Activated T-helper 1 cell treated with anti-CD3 and anti-CD28 coated beads, Interleukin-12 subunit alpha, Interleukin-12 subunit beta, Interleukin-2, Interleukin-4 antibody, amounts not matched to agents 30 ng/mL and 10 ng/mL and 1 ng/mL, durations not matched to agents 14 hours and 24 hours and 36 hours (primary cell): ENCODE measurements at regions not wholly inside any gene's neighbourhood (a gene's known extent, or its start where the extent isn't known, plus 50 kb on each side); places are given as distances from the start of the nearest gene placed in this dataset.
"Not testable (repeated sequence)": the region's sequence is repeated elsewhere in the genome, so short reads cannot be mapped to it uniquely, and the experiment has no call there.

Source experiments
- DNase-seq: peaks from one replicate; pipeline ENCODE4 v3.0.0; 2021; ENCODE audit warnings: low spot score
- H3K27ac Mint-ChIP-seq: one replicate; pipeline ENCODE4 v1.8.0; 2021; ENCODE audit warnings: mild to moderate bottlenecking, mixed read lengths
- H3K27me3 Mint-ChIP-seq: one replicate; pipeline ENCODE4 v1.8.0; 2022; ENCODE audit warnings: mild to moderate bottlenecking, moderate library complexity, mixed read lengths; ENCODE audit not compliant: insufficient read depth
- H3K36me3 Mint-ChIP-seq: one replicate; pipeline ENCODE4 v1.8.0; 2021; ENCODE audit warnings: low read depth, mixed read lengths
- H3K4me1 Mint-ChIP-seq: one replicate; pipeline ENCODE4 v1.8.0; 2021; ENCODE audit warnings: low read depth, mixed read lengths
- H3K4me3 Mint-ChIP-seq: one replicate; pipeline ENCODE4 v1.8.0; 2021; ENCODE audit warnings: mild to moderate bottlenecking, moderate library complexity, mixed read lengths
- H3K9me3 Mint-ChIP-seq: one replicate; pipeline ENCODE4 v1.8.0; 2021; ENCODE audit warnings: mixed read lengths
- intact Hi-C: fragments of 100-400 bp; cut with micrococcal nuclease; formaldehyde crosslinking; loops from one replicate; pipeline ENCODE4 v1.15.1; 2024

- intact Hi-C loops, H3K4me3 Mint-ChIP-seq, DNase-seq, H3K27ac Mint-ChIP-seq, H3K27me3 Mint-ChIP-seq, H3K4me1 Mint-ChIP-seq, H3K9me3 Mint-ChIP-seq, H3K36me3 Mint-ChIP-seq: not testable (repeated sequence)
Observed at GRCh38 chr13:86253497-86253896, 454.3 kb upstream of the SLITRK6 start.

DNA sequence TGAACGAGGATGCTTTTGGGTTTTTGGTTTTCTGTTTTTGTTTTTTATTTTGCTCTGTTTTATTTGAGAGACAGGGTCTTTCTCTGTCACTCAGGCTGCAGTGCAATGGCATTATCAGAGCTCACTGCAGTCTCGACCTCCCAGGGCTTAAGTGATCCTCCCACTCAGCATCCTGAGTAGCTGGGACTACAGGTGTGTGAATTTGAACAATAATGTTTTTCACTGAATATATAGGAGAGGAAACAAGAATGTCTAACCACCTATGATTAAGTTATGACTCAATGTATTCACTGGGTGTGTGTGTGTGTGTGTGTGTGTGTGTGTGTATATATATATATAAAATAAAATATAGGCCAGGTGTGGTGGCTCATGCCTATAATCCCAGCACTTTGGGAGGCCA is 456.6 kb upstream of the SLITRK6 start:
- intact Hi-C loops, H3K4me1 Mint-ChIP-seq, DNase-seq, H3K4me3 Mint-ChIP-seq, H3K27ac Mint-ChIP-seq, H3K27me3 Mint-ChIP-seq, H3K36me3 Mint-ChIP-seq, H3K9me3 Mint-ChIP-seq: not testable (repeated sequence)

DNA sequence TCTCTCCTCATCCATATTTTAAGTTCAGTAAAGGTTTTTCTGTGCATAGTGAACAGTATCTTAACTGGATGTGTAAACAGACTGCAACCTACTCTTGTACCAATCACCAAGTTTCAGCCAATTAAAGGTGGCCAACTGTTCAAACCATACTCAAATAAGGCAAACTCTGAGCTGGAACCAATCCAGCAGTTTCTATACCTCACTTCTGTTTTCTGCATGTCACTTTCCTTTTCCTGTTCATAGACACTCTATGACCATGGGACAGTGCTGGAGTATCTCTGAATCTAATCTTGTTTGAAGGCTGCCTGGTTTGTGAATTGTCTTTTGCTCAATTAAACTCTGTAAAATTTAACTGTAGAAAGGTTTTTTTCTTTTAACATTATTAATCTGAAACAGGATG is 470.3 kb upstream of the SLITRK6 start:
- Mint-ChIP-seq H3K4me1 (no peaks in the 10 kb centered on the region), H3K9me3 (no peaks in the 10 kb centered on the region), H3K36me3 (no peaks in the 10 kb centered on the region), H3K27ac (no peak overlapping the region), H3K4me3 (no peak overlapping the region), H3K27me3 (no peaks in the 10 kb centered on the region)
- no peak for DNase-seq
- intact Hi-C loops = no loop called here

- DNase-seq = no peak
- Mint-ChIP-seq H3K4me3 (no peak overlapping the region), H3K36me3 (no peaks in the 10 kb centered on the region)
Observed at GRCh38 chr13:86282442-86282841, 483.2 kb upstream of the SLITRK6 start.

GRCh38 chr13:86283031-86283430 is 483.8 kb upstream of the SLITRK6 start:
- no peaks in the 10 kb centered on the region for H3K9me3 Mint-ChIP-seq
- intact Hi-C loops = no loop called here
- H3K4me3 Mint-ChIP-seq = no peak overlapping the region
- DNase-seq = no peak
- H3K27ac Mint-ChIP-seq = no peak overlapping the region
- H3K27me3 Mint-ChIP-seq = no peaks in the 10 kb centered on the region
- no peaks in the 10 kb centered on the region for H3K36me3 Mint-ChIP-seq
- no peaks in the 10 kb centered on the region for H3K4me1 Mint-ChIP-seq

More at GRCh38 chr13:86282442-86282841, 483.2 kb upstream of the SLITRK6 start:
- Mint-ChIP-seq H3K27ac (no peak overlapping the region), H3K9me3 (peaks cover 4% of the 10 kb centered on the region), H3K4me1 (no peaks in the 10 kb centered on the region), H3K27me3 (no peaks in the 10 kb centered on the region)
- intact Hi-C loops = no loop called here

GRCh38 chr13:86298725-86299124 is 499.5 kb upstream of the SLITRK6 start:
- Mint-ChIP-seq H3K4me1 (no peaks in the 10 kb centered on the region), H3K4me3 (no peak overlapping the region), H3K9me3 (peaks cover 4% of the 10 kb centered on the region), H3K36me3 (no peaks in the 10 kb centered on the region), H3K27me3 (no peaks in the 10 kb centered on the region), H3K27ac (no peak overlapping the region)
- intact Hi-C loops = no loop called here
- no peak for DNase-seq

GRCh38 chr13:86299128-86299527 is 499.9 kb upstream of the SLITRK6 start:
- H3K27me3 Mint-ChIP-seq = no peaks in the 10 kb centered on the region
- DNase-seq = no peak
- no peaks in the 10 kb centered on the region for H3K4me1 Mint-ChIP-seq
- no peak overlapping the region for H3K27ac Mint-ChIP-seq
- H3K9me3 Mint-ChIP-seq = peaks cover 4% of the 10 kb centered on the region
- no peak overlapping the region for H3K4me3 Mint-ChIP-seq
- no peaks in the 10 kb centered on the region for H3K36me3 Mint-ChIP-seq
- intact Hi-C loops = no loop called here

DNA sequence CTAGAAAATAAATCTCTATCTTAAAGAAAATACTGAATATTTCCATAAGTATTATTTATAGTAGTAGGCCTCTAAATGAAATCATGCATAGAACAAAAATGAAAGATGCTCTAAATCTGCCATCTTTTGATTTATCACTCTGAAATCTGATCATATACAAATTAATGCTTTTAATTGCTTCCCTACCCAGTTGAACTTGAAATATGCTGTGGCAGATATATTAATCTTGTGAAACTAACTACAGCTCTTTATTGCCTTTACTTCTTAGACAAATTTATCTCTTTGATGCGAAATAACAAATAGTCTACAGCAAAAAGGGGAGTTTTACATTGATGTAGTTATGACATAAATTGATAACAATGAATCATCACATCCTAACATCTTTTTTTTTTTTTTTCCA is 510.7 kb upstream of the SLITRK6 start:
- intact Hi-C loops = no loop called here
- Mint-ChIP-seq H3K36me3 (no peaks in the 10 kb centered on the region), H3K27ac (no peak overlapping the region), H3K9me3 (peaks cover 4% of the 10 kb centered on the region), H3K4me1 (no peaks in the 10 kb centered on the region), H3K27me3 (no peaks in the 10 kb centered on the region), H3K4me3 (no peak overlapping the region)
- no peak for DNase-seq

GRCh38 chr13:86313421-86313820 is 514.2 kb upstream of the SLITRK6 start:
- no peak overlapping the region for H3K4me3 Mint-ChIP-seq
- DNase-seq = no peak
- peaks cover 15% of the 10 kb centered on the region for H3K9me3 Mint-ChIP-seq
- H3K4me1 Mint-ChIP-seq = no peaks in the 10 kb centered on the region
- no peaks in the 10 kb centered on the region for H3K27me3 Mint-ChIP-seq
- no peak overlapping the region for H3K27ac Mint-ChIP-seq
- H3K36me3 Mint-ChIP-seq = no peaks in the 10 kb centered on the region
- intact Hi-C loops = no loop called here

DNA sequence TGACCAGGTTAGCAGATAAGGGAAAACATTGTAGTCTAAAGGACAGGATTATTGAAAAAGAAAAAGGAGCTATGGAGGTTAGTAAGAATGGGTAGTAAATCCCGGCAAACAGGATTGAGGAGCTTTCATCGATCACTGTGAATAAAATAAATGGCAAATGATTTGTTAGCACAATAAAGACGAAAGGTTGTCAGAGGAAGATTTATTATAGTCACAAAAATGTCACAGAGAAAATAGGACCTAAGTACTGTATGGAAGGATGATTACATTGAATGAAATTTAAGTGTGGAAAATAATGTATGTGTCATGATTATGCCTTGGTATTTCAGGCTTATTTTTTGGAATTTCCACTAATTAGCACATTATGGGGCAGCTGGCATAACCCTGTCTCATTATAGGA is 519.2 kb upstream of the SLITRK6 start:
- DNase-seq = no peak
- Mint-ChIP-seq H3K9me3 (peaks cover 11% of the 10 kb centered on the region), H3K4me3 (no peak overlapping the region), H3K27me3 (no peaks in the 10 kb centered on the region), H3K36me3 (no peaks in the 10 kb centered on the region), H3K27ac (no peak overlapping the region), H3K4me1 (no peaks in the 10 kb centered on the region)
- intact Hi-C loops = no loop called here

GRCh38 chr13:86324191-86324590 is 525.0 kb upstream of the SLITRK6 start:
- H3K4me1 Mint-ChIP-seq = no peaks in the 10 kb centered on the region
- no peaks in the 10 kb centered on the region for H3K36me3 Mint-ChIP-seq
- no peak overlapping the region for H3K27ac Mint-ChIP-seq
- H3K27me3 Mint-ChIP-seq = no peaks in the 10 kb centered on the region
- DNase-seq = no peak
- no peak overlapping the region for H3K4me3 Mint-ChIP-seq
- intact Hi-C loops = no loop called here
- no peaks in the 10 kb centered on the region for H3K9me3 Mint-ChIP-seq

DNA sequence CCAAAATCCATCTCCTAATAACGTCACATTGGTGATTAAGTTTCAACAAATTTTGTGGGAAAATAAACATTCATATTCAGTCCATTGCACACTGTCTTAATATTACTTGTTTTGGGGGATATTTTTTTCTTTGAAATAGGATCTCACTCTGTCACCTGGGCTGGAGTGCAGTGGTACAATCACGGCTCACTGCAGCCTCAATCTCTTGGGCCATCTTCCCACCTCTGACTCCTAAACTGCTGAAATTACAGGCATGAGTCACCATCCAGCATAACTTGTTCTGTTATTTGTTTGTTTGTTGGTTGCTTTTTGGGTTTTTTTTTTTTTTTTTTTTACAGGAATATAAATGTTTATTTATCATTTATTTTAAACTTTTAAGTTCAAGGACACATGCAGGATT is 556.1 kb upstream of the SLITRK6 start:
- Mint-ChIP-seq H3K27ac (no peak overlapping the region), H3K9me3 (peaks cover 18% of the 10 kb centered on the region), H3K4me3 (no peak overlapping the region), H3K36me3 (no peaks in the 10 kb centered on the region), H3K4me1 (no peaks in the 10 kb centered on the region), H3K27me3 (no peaks in the 10 kb centered on the region)
- intact Hi-C loops = no loop called here
- no peak for DNase-seq

GRCh38 chr13:86357106-86357505 is 557.9 kb upstream of the SLITRK6 start:
- Mint-ChIP-seq H3K4me1 (no peaks in the 10 kb centered on the region), H3K27me3 (no peaks in the 10 kb centered on the region), H3K36me3 (no peaks in the 10 kb centered on the region), H3K9me3 (peaks cover 29% of the 10 kb centered on the region), H3K4me3 (no peak overlapping the region), H3K27ac (no peak overlapping the region)
- DNase-seq = no peak
- intact Hi-C loops = no loop called here

GRCh38 chr13:86363749-86364148 is 564.5 kb upstream of the SLITRK6 start:
- H3K27me3 Mint-ChIP-seq, H3K4me3 Mint-ChIP-seq, DNase-seq, H3K36me3 Mint-ChIP-seq, intact Hi-C loops, H3K27ac Mint-ChIP-seq, H3K4me1 Mint-ChIP-seq: not testable (repeated sequence)
- peaks cover 33% of the 10 kb centered on the region for H3K9me3 Mint-ChIP-seq
